PC-3 (cell line): ENCODE measurements at regions not wholly inside any gene's neighbourhood (a gene's known extent, or its start where the extent isn't known, plus 50 kb on each side); places are given as distances from the start of the nearest gene placed in this dataset.

Source experiments
- ATAC-seq: fragments of 200-7000 bp; cut with Tn5 transposase; 2 replicates; pipeline ENCODE4 v1.9.1; 2020; ENCODE audit warnings: mild to moderate bottlenecking, moderate library complexity
- BruUV-seq: library from RNA; stranded (reverse); fragments of 400-500 nt; replicated peaks from 2 replicates; lab custom pipeline; 2021; lab: Mats Ljungman, UMichigan
- CTCF ChIA-PET: fragments of 300-600 bp; sonication (Branson Sonifier 250); formaldehyde crosslinking; loops from one replicate; lab custom pipeline; 2022; ENCODE audit warnings: antibody characterized with exemption; lab: Charles Lee
- POLR2A ChIA-PET: fragments of 300-600 bp; sonication (Branson Sonifier 250); formaldehyde crosslinking; loops from one replicate; lab custom pipeline; 2022; ENCODE audit warnings: antibody characterized with exemption; ENCODE audit not compliant: unreplicated experiment; lab: Charles Lee
- DNase-seq: peaks from one replicate; pipeline ENCODE4 v3.0.0-alpha.2; 2015
- H2AFZ ChIP-seq: fragments of 300-600 bp; sonication (generic); 2 replicates; pipeline ENCODE4 v1.6.0; 2016; ENCODE audit warnings: antibody characterized with exemption, low read length
- H3F3A ChIP-seq: fragments of 300-600 bp; sonication (generic); one replicate; pipeline ENCODE4 v1.6.0; 2017; ENCODE audit warnings: antibody characterized with exemption, low read length, control low read depth, mild to moderate bottlenecking; ENCODE audit not compliant: unreplicated experiment
- H3K27ac ChIP-seq: fragments of 300-600 bp; sonication (generic); 2 replicates; pipeline ENCODE4 v1.5.1; 2016; ENCODE audit warnings: mild to moderate bottlenecking, low read length
- H3K27me3 ChIP-seq: fragments of 300-600 bp; sonication (generic); 2 replicates; pipeline ENCODE4 v1.6.1; 2016; ENCODE audit warnings: low read length, mixed read lengths
- H3K36me3 ChIP-seq: fragments of 300-600 bp; sonication (generic); 2 replicates; pipeline ENCODE4 v1.6.1; 2016; ENCODE audit warnings: low read depth, mixed run types, low read length, mixed read lengths
- H3K4me1 ChIP-seq: fragments of 300-600 bp; sonication (generic); 2 replicates; pipeline ENCODE4 v1.5.1; 2016; ENCODE audit warnings: low read length; ENCODE audit not compliant: insufficient read depth
- H3K4me2 ChIP-seq: fragments of 300-600 bp; sonication (generic); 2 replicates; pipeline ENCODE4 v1.6.0; 2016; ENCODE audit warnings: low read length
- H3K4me3 ChIP-seq: fragments of 300-600 bp; sonication (generic); 2 replicates; pipeline ENCODE4 v1.5.1; 2016; ENCODE audit warnings: mild to moderate bottlenecking, low read length, mixed read lengths
- H3K79me2 ChIP-seq: fragments of 300-600 bp; sonication (generic); 2 replicates; pipeline ENCODE4 v1.6.1; 2017; ENCODE audit warnings: low read length, mixed read lengths
- H3K9ac ChIP-seq: fragments of 300-600 bp; sonication (generic); 2 replicates; pipeline ENCODE4 v1.6.0; 2016; ENCODE audit warnings: mild to moderate bottlenecking, low read length
- H3K9me2 ChIP-seq: fragments of 300-600 bp; sonication (generic); replicated peaks from 2 replicates; pipeline ENCODE4 v1.6.1; 2016; ENCODE audit warnings: mixed run types, low read length, mixed read lengths
- H3K9me3 ChIP-seq: fragments of 300-600 bp; sonication (generic); 2 replicates; pipeline ENCODE4 v1.6.1; 2016; ENCODE audit warnings: low read length, mixed read lengths
- H4K20me1 ChIP-seq: fragments of 300-600 bp; sonication (generic); 2 replicates; pipeline ENCODE4 v1.6.1; 2016; ENCODE audit warnings: low read length, mixed read lengths
- EZH2 ChIP-seq: fragments of 300-600 bp; sonication (generic); IDR thresholded peaks from one replicate; pipeline ENCODE4 v1.6.1; 2017; ENCODE audit warnings: antibody characterized with exemption, mild to moderate bottlenecking, low read length; ENCODE audit not compliant: unreplicated experiment
- EZH2phosphoT487 ChIP-seq: fragments of 300-600 bp; sonication (generic); IDR thresholded peaks from 2 replicates; pipeline ENCODE4 v1.6.1; 2018; ENCODE audit warnings: mild to moderate bottlenecking, antibody characterized with exemption, low read length, borderline replicate concordance
- intact Hi-C: fragments of 100-400 bp; cut with micrococcal nuclease; formaldehyde crosslinking; loops from 2 replicates; pipeline ENCODE4 v1.9.0; 2023
- TF ChIP-seq, protein P1 (sequence below): fragments of 300-600 bp; sonication (generic); conservative IDR thresholded peaks from 2 replicates; pipeline ENCODE4 v1.5.1; 2017; ENCODE audit warnings: antibody characterized with exemption, low read depth, mild to moderate bottlenecking, low read length

- H3K9me2 ChIP-seq = no peaks in the 10 kb centered on the region
- BruUV-seq = no TSS peak
- TF ChIP-seq, protein P1, sequence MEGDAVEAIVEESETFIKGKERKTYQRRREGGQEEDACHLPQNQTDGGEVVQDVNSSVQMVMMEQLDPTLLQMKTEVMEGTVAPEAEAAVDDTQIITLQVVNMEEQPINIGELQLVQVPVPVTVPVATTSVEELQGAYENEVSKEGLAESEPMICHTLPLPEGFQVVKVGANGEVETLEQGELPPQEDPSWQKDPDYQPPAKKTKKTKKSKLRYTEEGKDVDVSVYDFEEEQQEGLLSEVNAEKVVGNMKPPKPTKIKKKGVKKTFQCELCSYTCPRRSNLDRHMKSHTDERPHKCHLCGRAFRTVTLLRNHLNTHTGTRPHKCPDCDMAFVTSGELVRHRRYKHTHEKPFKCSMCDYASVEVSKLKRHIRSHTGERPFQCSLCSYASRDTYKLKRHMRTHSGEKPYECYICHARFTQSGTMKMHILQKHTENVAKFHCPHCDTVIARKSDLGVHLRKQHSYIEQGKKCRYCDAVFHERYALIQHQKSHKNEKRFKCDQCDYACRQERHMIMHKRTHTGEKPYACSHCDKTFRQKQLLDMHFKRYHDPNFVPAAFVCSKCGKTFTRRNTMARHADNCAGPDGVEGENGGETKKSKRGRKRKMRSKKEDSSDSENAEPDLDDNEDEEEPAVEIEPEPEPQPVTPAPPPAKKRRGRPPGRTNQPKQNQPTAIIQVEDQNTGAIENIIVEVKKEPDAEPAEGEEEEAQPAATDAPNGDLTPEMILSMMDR = no peak
- no peak for TF ChIP-seq EZH2
Measured at GRCh38 chr20:23206061-23206460, 119.9 kb upstream of the CD93 start.

DNA sequence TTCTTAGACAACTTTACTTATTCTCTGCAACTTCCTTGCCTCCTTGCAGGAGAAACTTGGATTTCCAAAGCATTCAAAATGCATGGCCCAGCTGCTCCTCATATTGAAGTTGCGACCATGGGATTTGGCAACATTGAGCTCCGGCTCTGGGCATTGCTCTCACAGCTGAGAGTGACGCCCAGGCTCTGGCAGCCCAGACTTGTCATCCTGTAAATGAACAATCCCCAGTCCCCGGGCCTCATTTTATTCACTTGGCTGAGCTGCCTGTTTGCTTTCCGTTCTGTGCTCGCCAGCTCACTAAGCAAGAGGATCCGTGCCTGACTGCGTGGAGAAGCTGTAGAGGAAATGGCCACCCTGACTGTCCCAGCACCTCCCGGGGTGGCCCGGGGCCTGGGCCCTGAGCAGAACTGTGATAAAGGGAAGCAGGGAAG, 119.5 kb upstream of the CD93 start:
- Histone ChIP-seq H3K9ac (no peak overlapping the region), H3K27me3 (peaks cover 7% of the 10 kb centered on the region; the same call in 1 of the 2 replicates), H3K9me2 (no peaks in the 10 kb centered on the region), H3K4me3 (no peak overlapping the region), H3K9me3 (no peaks in the 10 kb centered on the region), H3K4me2 (peak overlapping the region; percentile 26), H3K4me1 (peaks cover 10% of the 10 kb centered on the region; the same call in 1 of the 2 replicates), H3K79me2 (no peaks in the 10 kb centered on the region), H3F3A (no peaks in the 10 kb centered on the region), H3K27ac (no peak overlapping the region), H4K20me1 (no peaks in the 10 kb centered on the region), H3K36me3 (no peaks in the 10 kb centered on the region), H2AFZ (peak overlapping the region; percentile 34)
- ChIA-PET POLR2A (no interaction called here), CTCF (no interaction called here)
- ATAC-seq = peak; percentile 62
- intact Hi-C loops = no loop called here
- TF ChIP-seq, protein P1 = no peak
- no peak for TF ChIP-seq EZH2phosphoT487
- TF ChIP-seq EZH2 = no peak
- DNase-seq = peak; percentile 51
- BruUV-seq = no TSS peak

More at GRCh38 chr20:23206061-23206460, 119.9 kb upstream of the CD93 start:
- Histone ChIP-seq H3K79me2 (no peaks in the 10 kb centered on the region), H3K4me2 (peak overlapping the region; percentile 26), H3K9me3 (no peaks in the 10 kb centered on the region), H3K27me3 (peaks cover 7% of the 10 kb centered on the region; the same call in 1 of the 2 replicates), H3K27ac (no peak overlapping the region), H2AFZ (peak overlapping the region; percentile 34), H3F3A (no peaks in the 10 kb centered on the region), H3K9ac (no peak overlapping the region), H3K4me3 (no peak overlapping the region), H3K36me3 (no peaks in the 10 kb centered on the region), H4K20me1 (no peaks in the 10 kb centered on the region), H3K4me1 (peaks cover 10% of the 10 kb centered on the region; the same call in 1 of the 2 replicates)
- CTCF ChIA-PET = no interaction called here
- no peak for DNase-seq
- ATAC-seq = no peak
- POLR2A ChIA-PET = no interaction called here
- intact Hi-C loops = no loop called here

DNA sequence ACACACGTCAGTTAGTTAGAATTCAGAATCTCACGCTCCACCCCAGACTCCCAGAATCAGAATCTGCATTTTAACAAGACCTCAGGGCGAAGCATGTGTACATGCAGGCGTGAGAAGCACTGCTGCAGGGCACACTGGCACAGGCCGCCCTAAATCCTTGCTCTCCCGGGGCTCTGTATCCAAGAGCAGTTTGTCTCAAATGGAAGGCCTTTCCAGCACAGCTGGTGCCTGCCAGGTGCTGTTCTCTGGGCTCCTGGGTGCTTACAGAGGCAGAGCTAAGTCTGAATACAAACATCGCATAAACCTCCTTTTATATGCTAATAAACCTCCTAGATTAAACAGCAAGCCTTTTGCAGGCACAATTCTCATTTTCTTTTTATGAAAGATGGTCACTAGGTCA, 119.1 kb upstream of the CD93 start:
- peak overlapping the region; percentile 34 for H2AFZ ChIP-seq
- no peak overlapping the region for H3K4me3 ChIP-seq
- peak overlapping the region; percentile 26; the same call in 1 of the 2 replicates for H3K4me2 ChIP-seq
- no peak overlapping the region for H3K27ac ChIP-seq
- no peaks in the 10 kb centered on the region for H3K9me3 ChIP-seq
- H4K20me1 ChIP-seq = no peaks in the 10 kb centered on the region
- DNase-seq (no peak), ATAC-seq (peak; percentile 18)
- H3K4me1 ChIP-seq = peaks cover 10% of the 10 kb centered on the region; the same call in 1 of the 2 replicates
- H3K9ac ChIP-seq = no peak overlapping the region
- no peaks in the 10 kb centered on the region for H3F3A ChIP-seq
- H3K79me2 ChIP-seq = no peaks in the 10 kb centered on the region
- H3K36me3 ChIP-seq = no peaks in the 10 kb centered on the region
- BruUV-seq = no TSS peak
- ChIA-PET CTCF (no interaction called here), POLR2A (no interaction called here)
- intact Hi-C loops = no loop called here
- H3K9me2 ChIP-seq = no peaks in the 10 kb centered on the region
- peaks cover 7% of the 10 kb centered on the region; the same call in 1 of the 2 replicates for H3K27me3 ChIP-seq
- TF ChIP-seq, protein P1 = no peak
- TF ChIP-seq EZH2phosphoT487 (no peak), EZH2 (no peak)
